OCI-LY7 (cell line): ENCODE measurements at regions not wholly inside any gene's neighbourhood (a gene's known extent, or its start where the extent isn't known, plus 50 kb on each side); places are given as distances from the start of the nearest gene placed in this dataset.

Source experiments
- EZH2phosphoT487 ChIP-seq: fragments of 200-600 bp; sonication (generic); IDR thresholded peaks from 2 replicates; pipeline ENCODE4 v1.6.1; 2018; ENCODE audit warnings: low read depth, borderline replicate concordance, mild to moderate bottlenecking, mixed run types, antibody characterized with exemption, low read length, moderate library complexity, mixed read lengths
- TF ChIP-seq, protein P1 (sequence below): fragments of 200-600 bp; sonication (generic); conservative IDR thresholded peaks from 2 replicates; pipeline ENCODE4 v1.5.1; 2014; ENCODE audit warnings: mild to moderate bottlenecking, antibody characterized with exemption, low read length, moderate library complexity, mixed read lengths

DNA sequence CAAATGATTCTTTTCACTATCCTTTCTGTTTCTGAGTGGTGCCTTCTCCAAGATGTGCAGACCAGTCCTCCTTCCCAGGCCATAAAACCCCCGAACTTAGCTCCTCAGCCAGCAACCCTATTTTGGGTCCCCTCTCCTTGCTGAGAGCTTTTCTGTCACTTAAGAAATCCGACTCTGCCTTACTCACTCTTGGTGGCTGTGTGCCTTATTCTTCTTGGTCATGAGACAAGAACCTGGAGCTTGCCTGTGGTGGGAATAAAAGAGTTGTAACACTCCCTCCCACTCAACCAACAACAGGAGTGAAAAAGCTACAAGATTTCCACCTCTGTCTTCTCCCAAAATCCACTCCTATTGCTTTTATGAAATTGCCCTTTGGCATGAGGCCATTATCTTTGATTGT lies 62.6 kb downstream of the RPS12 start:
- TF ChIP-seq EZH2phosphoT487: no peak
- TF ChIP-seq, protein P1, sequence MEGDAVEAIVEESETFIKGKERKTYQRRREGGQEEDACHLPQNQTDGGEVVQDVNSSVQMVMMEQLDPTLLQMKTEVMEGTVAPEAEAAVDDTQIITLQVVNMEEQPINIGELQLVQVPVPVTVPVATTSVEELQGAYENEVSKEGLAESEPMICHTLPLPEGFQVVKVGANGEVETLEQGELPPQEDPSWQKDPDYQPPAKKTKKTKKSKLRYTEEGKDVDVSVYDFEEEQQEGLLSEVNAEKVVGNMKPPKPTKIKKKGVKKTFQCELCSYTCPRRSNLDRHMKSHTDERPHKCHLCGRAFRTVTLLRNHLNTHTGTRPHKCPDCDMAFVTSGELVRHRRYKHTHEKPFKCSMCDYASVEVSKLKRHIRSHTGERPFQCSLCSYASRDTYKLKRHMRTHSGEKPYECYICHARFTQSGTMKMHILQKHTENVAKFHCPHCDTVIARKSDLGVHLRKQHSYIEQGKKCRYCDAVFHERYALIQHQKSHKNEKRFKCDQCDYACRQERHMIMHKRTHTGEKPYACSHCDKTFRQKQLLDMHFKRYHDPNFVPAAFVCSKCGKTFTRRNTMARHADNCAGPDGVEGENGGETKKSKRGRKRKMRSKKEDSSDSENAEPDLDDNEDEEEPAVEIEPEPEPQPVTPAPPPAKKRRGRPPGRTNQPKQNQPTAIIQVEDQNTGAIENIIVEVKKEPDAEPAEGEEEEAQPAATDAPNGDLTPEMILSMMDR: no peak
